SK-N-SH treated with all-trans-retinoic acid at 6 μM for 48 hours (cell line): ENCODE measurements at regions not wholly inside any gene's neighbourhood (a gene's known extent, or its start where the extent isn't known, plus 50 kb on each side); places are given as distances from the start of the nearest gene placed in this dataset.

Experiments
- ATAC-seq: fragments of 200-7000 bp; cut with Tn5 transposase; 3 replicates; pipeline ENCODE4 v1.9.1; 2020; ENCODE audit warnings: mild to moderate bottlenecking, moderate library complexity
- ARNTL ChIP-seq: fragments of 450-650 bp; formaldehyde crosslinking; IDR thresholded peaks from 2 replicates; pipeline ENCODE4 v1.5.0; 2020; ENCODE audit warnings: low read depth, mild to moderate bottlenecking, moderate library complexity, borderline replicate concordance
- BACH2 ChIP-seq: fragments of 250-450 bp; sonication (Bioruptor Pico); IDR thresholded peaks from 2 replicates; pipeline ENCODE4 v1.9.0; 2021; ENCODE audit warnings: mild to moderate bottlenecking, borderline replicate concordance
- CSDC2 ChIP-seq: fragments of 250-450 bp; sonication (Bioruptor Pico); IDR thresholded peaks from 2 replicates; pipeline ENCODE4 v1.5.0; 2020; ENCODE audit warnings: mild to moderate bottlenecking, moderate library complexity
- ESRRG ChIP-seq: fragments of 250-450 bp; sonication (Bioruptor Pico); IDR thresholded peaks from 2 replicates; pipeline ENCODE4 v1.6.1; 2021; ENCODE audit warnings: mild to moderate bottlenecking
- GLIS3 ChIP-seq: fragments of 250-450 bp; sonication (Bioruptor Pico); IDR thresholded peaks from 2 replicates; pipeline ENCODE4 v1.5.0; 2020; ENCODE audit warnings: mild to moderate bottlenecking, moderate library complexity
- ISL1 ChIP-seq: fragments of 250-450 bp; sonication (Bioruptor Pico); IDR thresholded peaks from 2 replicates; pipeline ENCODE4 v2.1.2; 2022; ENCODE audit warnings: mild to moderate bottlenecking, moderate library complexity
- PATZ1 ChIP-seq: fragments of 250-450 bp; sonication (Bioruptor Pico); IDR thresholded peaks from 2 replicates; pipeline ENCODE4 v1.8.0; 2020; ENCODE audit warnings: mild to moderate bottlenecking, moderate library complexity, borderline replicate concordance
- POU6F1 ChIP-seq: fragments of 250-450 bp; sonication (Bioruptor Pico); IDR thresholded peaks from 2 replicates; pipeline ENCODE4 v1.8.0; 2021; ENCODE audit warnings: low read depth, mild to moderate bottlenecking, moderate library complexity, borderline replicate concordance
- PPARA ChIP-seq: fragments of 250-450 bp; sonication (Bioruptor Pico); IDR thresholded peaks from 2 replicates; pipeline ENCODE4 v1.5.0; 2020; ENCODE audit warnings: mild to moderate bottlenecking, borderline replicate concordance
- RARB ChIP-seq: fragments of 250-450 bp; sonication (Bioruptor Pico); IDR thresholded peaks from 2 replicates; pipeline ENCODE4 v1.8.0; 2021; ENCODE audit warnings: mild to moderate bottlenecking, moderate library complexity
- SNAI2 ChIP-seq: fragments of 250-450 bp; sonication (Bioruptor Pico); IDR thresholded peaks from 2 replicates; pipeline ENCODE4 v1.5.0; 2020; ENCODE audit warnings: mild to moderate bottlenecking, moderate library complexity
- TCF4 ChIP-seq: fragments of 250-450 bp; sonication (Bioruptor Pico); IDR thresholded peaks from 2 replicates; pipeline ENCODE4 v1.8.0; 2021; ENCODE audit warnings: mild to moderate bottlenecking, moderate library complexity, borderline replicate concordance
- TOX ChIP-seq: fragments of 250-450 bp; sonication (Bioruptor Pico); IDR thresholded peaks from 2 replicates; pipeline ENCODE4 v1.8.0; 2021; ENCODE audit warnings: mild to moderate bottlenecking, moderate library complexity, borderline replicate concordance
- ZC3H10 ChIP-seq: fragments of 250-450 bp; sonication (Bioruptor Pico); IDR thresholded peaks from 2 replicates; pipeline ENCODE4 v1.5.1; 2021; ENCODE audit warnings: mild to moderate bottlenecking, moderate library complexity
- ZFP30 ChIP-seq: fragments of 450-650 bp; formaldehyde crosslinking; IDR thresholded peaks from 2 replicates; pipeline ENCODE4 v1.5.0; 2022; ENCODE audit warnings: mild to moderate bottlenecking, moderate library complexity
- ZNF565 ChIP-seq: fragments of 450-650 bp; formaldehyde crosslinking; conservative IDR thresholded peaks from 2 replicates; pipeline ENCODE4 v1.5.0; 2020; ENCODE audit warnings: low read depth, mild to moderate bottlenecking, moderate library complexity
- ZNF70 ChIP-seq: fragments of 450-650 bp; formaldehyde crosslinking; IDR thresholded peaks from 2 replicates; pipeline ENCODE4 v1.5.0; 2020; ENCODE audit warnings: mild to moderate bottlenecking, moderate library complexity
- ZNF8 ChIP-seq: fragments of 450-650 bp; formaldehyde crosslinking; IDR thresholded peaks from 2 replicates; pipeline ENCODE4 v1.5.0; 2020; ENCODE audit warnings: mild to moderate bottlenecking, moderate library complexity
- TF ChIP-seq, protein P1 (sequence below): fragments of 250-450 bp; sonication (Bioruptor Pico); IDR thresholded peaks from 2 replicates; pipeline ENCODE4 v1.5.0; 2020; ENCODE audit warnings: mild to moderate bottlenecking, moderate library complexity
- TF ChIP-seq, protein P2 (sequence below): fragments of 250-450 bp; sonication (Bioruptor Pico); IDR thresholded peaks from 2 replicates; pipeline ENCODE4 v1.5.1; 2020; ENCODE audit warnings: low read depth, mild to moderate bottlenecking, moderate library complexity

DNA sequence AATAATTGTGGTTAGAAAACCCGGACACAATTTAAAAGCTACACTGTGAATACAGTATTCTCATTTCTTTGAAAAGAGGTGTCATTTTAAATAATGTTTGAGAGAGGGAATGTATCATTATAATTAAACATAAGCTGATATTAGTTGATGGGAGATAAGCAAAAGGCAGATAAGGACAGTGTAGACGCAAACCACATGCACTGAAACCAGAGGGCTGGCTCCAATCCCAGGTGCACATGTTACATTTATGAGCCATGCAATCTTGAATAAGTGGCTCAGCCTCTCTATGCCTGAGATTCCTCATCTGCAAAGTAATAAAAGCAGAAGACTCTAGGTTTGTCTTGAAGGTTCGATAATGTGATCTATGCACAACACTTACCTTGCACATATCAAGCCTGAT is 238.7 kb downstream of the EFNB2 start:
- TF ChIP-seq GLIS3 (no peak), TCF4 (CRISPR knock-in tag) (peak; percentile 40; the same call in 1 of the 2 replicates)
- ATAC-seq: no peak

GRCh38 chr13:106295971-106296370 is 239.5 kb downstream of the EFNB2 start:
- ATAC-seq: no peak

DNA sequence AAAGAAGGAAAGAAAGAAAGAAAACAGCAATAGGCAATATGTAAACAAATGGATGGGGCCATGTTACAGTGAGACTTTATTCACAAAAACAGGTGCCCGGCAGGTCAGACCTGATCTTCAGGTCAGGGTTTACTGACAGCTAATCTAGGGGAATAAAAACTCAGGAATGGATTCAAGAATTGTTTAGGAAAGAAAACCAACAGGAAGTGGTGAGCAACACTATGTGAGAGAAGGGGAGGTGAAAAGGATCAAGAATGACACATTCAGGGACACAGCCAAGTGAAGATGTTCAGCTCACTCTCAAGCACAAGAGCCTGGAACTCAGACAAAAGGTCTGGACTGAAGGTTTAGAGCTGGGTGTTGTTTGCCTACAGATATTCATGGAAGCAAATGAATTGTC is 244.5 kb downstream of the EFNB2 start:
- ATAC-seq: peak; percentile 43; the same call in 1 of the 3 replicates
- no peak for TF ChIP-seq BACH2
- TF ChIP-seq SNAI2 (CRISPR knock-in tag): no peak
- no peak for TF ChIP-seq ZC3H10
- no peak for TF ChIP-seq RARB (CRISPR knock-in tag)
- TF ChIP-seq TOX (CRISPR knock-in tag): no peak
- TF ChIP-seq ZNF565 (CRISPR knock-in tag): no peak
- no peak for TF ChIP-seq PATZ1 (CRISPR knock-in tag)
- no peak for TF ChIP-seq ZNF70 (CRISPR knock-in tag)
- TF ChIP-seq, protein P1, sequence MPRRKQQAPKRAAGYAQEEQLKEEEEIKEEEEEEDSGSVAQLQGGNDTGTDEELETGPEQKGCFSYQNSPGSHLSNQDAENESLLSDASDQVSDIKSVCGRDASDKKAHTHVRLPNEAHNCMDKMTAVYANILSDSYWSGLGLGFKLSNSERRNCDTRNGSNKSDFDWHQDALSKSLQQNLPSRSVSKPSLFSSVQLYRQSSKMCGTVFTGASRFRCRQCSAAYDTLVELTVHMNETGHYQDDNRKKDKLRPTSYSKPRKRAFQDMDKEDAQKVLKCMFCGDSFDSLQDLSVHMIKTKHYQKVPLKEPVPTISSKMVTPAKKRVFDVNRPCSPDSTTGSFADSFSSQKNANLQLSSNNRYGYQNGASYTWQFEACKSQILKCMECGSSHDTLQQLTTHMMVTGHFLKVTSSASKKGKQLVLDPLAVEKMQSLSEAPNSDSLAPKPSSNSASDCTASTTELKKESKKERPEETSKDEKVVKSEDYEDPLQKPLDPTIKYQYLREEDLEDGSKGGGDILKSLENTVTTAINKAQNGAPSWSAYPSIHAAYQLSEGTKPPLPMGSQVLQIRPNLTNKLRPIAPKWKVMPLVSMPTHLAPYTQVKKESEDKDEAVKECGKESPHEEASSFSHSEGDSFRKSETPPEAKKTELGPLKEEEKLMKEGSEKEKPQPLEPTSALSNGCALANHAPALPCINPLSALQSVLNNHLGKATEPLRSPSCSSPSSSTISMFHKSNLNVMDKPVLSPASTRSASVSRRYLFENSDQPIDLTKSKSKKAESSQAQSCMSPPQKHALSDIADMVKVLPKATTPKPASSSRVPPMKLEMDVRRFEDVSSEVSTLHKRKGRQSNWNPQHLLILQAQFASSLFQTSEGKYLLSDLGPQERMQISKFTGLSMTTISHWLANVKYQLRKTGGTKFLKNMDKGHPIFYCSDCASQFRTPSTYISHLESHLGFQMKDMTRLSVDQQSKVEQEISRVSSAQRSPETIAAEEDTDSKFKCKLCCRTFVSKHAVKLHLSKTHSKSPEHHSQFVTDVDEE: no peak
- TF ChIP-seq ZNF8: no peak
- no peak for TF ChIP-seq POU6F1 (CRISPR knock-in tag)
- TF ChIP-seq TCF4 (CRISPR knock-in tag): no peak
- TF ChIP-seq ESRRG: no peak
- no peak for TF ChIP-seq ISL1 (CRISPR knock-in tag)
- TF ChIP-seq, protein P2, sequence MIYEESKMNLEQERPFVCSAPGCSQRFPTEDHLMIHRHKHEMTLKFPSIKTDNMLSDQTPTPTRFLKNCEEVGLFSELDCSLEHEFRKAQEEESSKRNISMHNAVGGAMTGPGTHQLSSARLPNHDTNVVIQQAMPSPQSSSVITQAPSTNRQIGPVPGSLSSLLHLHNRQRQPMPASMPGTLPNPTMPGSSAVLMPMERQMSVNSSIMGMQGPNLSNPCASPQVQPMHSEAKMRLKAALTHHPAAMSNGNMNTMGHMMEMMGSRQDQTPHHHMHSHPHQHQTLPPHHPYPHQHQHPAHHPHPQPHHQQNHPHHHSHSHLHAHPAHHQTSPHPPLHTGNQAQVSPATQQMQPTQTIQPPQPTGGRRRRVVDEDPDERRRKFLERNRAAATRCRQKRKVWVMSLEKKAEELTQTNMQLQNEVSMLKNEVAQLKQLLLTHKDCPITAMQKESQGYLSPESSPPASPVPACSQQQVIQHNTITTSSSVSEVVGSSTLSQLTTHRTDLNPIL: no peak
- no peak for TF ChIP-seq PPARA (CRISPR knock-in tag)
- TF ChIP-seq CSDC2 (CRISPR knock-in tag): no peak

More at GRCh38 chr13:106295971-106296370, 239.5 kb downstream of the EFNB2 start:
- TF ChIP-seq RARB (CRISPR knock-in tag) (no peak), ZNF8 (no peak), GLIS3 (no peak), BACH2 (no peak), ARNTL (CRISPR knock-in tag) (no peak), ZC3H10 (no peak), ZFP30 (CRISPR knock-in tag) (no peak), CSDC2 (CRISPR knock-in tag) (no peak), POU6F1 (CRISPR knock-in tag) (no peak), ZNF565 (CRISPR knock-in tag) (no peak), ISL1 (CRISPR knock-in tag) (no peak)
- TF ChIP-seq, protein P1: no peak
